ENCODE measurements at regions not wholly inside any gene's neighbourhood (a gene's known extent, or its start where the extent isn't known, plus 50 kb on each side); places are given as distances from the start of the nearest gene placed in this dataset.

GRCh38 chr12:84198294-84198946 is 714.2 kb downstream of the SLC6A15 start:
- TF ChIP-seq, protein P1, sequence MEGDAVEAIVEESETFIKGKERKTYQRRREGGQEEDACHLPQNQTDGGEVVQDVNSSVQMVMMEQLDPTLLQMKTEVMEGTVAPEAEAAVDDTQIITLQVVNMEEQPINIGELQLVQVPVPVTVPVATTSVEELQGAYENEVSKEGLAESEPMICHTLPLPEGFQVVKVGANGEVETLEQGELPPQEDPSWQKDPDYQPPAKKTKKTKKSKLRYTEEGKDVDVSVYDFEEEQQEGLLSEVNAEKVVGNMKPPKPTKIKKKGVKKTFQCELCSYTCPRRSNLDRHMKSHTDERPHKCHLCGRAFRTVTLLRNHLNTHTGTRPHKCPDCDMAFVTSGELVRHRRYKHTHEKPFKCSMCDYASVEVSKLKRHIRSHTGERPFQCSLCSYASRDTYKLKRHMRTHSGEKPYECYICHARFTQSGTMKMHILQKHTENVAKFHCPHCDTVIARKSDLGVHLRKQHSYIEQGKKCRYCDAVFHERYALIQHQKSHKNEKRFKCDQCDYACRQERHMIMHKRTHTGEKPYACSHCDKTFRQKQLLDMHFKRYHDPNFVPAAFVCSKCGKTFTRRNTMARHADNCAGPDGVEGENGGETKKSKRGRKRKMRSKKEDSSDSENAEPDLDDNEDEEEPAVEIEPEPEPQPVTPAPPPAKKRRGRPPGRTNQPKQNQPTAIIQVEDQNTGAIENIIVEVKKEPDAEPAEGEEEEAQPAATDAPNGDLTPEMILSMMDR (IDR thresholded peaks at IDR 0.05; ENCODE audit: low read depth, low read length, missing control alignments): no peak
- in situ Hi-C loops (cut with HindIII; ENCODE audit: low sequenced_read_pairs): no loop called here
- H3K4me3 ChIP-seq (ENCODE audit: low read depth, low read length): no peak overlapping the region
- no peak for DNase-seq (ENCODE audit: low read depth)

DNA sequence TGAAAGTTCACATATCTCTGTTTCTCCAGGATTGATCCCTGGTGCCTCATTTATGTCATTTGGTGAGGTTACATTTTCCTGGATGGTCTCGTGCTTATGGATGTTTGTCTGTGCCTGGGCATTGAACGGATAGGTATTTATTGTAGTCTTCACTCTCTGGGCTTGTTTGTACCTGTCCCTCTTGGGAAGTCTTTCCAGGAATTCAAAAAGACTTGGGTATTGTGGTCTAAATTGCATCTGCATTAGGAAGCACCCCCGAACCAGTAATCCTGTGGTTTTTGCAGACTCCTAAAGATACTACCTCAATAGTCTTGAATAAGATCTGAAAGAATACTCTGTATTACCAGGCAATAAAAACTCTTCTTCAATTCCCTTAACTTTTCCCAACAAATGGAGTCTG is 720.8 kb downstream of the SLC6A15 start:
- TF ChIP-seq, protein P1 (IDR thresholded peaks at IDR 0.05; ENCODE audit: low read depth, low read length, missing control alignments): no peak
- no peak overlapping the region for H3K4me3 ChIP-seq (ENCODE audit: low read depth, low read length)
- DNase-seq (ENCODE audit: low read depth): no peak
- in situ Hi-C loops (cut with HindIII; ENCODE audit: low sequenced_read_pairs): no loop called here

DNA sequence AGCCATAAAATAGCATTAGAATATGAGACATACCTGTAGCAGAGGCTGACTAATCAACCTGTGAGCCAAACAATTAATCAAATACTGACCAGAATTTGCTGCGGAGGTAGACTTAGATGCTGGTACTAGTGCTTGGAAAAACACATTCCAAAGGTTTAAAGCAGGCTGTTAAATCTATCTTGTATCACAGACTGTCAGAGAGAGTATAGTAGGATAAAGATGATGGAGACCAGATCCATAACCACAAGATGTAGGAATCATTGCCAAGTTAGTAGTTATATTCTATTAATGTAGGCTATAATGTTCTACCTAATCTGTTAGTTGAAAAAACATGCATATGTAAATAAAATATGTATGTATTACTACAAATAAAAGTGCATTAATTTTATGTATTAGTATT is 726.2 kb downstream of the SLC6A15 start:
- TF ChIP-seq, protein P1 (IDR thresholded peaks at IDR 0.05; ENCODE audit: low read depth, low read length, missing control alignments): no peak
- no peak for DNase-seq (ENCODE audit: low read depth)
- in situ Hi-C loops (cut with HindIII; ENCODE audit: low sequenced_read_pairs): no loop called here
- no peak overlapping the region for H3K4me3 ChIP-seq (ENCODE audit: low read depth, low read length)

DNA sequence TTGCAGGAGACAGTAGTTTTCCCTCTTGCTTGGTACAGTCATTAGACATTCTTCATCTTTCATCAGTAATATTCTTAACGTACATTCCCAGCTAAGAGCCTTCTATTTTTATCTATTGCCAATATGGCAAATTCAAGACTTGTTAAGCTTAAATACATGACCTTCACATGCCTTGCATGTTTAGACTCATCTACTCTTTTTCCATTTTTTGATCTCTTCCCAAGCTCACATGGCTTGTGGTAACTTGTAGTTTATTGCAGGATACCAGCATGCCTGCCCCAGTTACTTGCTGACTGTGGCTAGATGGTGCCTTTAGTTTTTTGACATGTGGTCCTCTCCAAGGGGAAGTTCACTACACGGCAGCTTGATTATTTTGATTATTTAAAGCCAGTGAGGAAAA is 729.0 kb downstream of the SLC6A15 start:
- no peak for DNase-seq (ENCODE audit: low read depth)
- in situ Hi-C loops (cut with HindIII; ENCODE audit: low sequenced_read_pairs): no loop called here

DNA sequence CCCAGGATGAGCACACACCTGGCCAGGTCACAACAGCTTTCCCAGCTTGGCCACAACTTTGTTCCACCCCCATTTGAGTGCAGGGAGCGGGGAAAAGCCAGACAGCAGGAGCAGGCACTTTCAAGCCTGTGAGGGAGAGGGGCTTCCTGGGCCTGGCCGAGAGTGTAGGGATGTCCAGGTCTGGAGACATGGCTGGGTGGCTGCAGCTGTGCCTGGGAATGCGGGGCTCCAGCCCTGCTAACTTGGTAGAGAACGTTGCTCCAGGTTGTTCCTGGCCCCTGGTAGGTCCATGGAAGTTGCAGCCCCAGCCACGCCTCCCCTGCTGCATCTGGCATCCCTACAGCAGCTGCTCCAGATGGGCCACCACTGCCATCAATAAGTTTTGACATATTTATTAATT is 738.5 kb downstream of the SLC6A15 start:
- in situ Hi-C loops (cut with HindIII; ENCODE audit: low sequenced_read_pairs): no loop called here
- no peak for DNase-seq (ENCODE audit: low read depth)
- H3K4me3 ChIP-seq (ENCODE audit: low read depth, low read length): no peak overlapping the region
- TF ChIP-seq, protein P1 (IDR thresholded peaks at IDR 0.05; ENCODE audit: low read depth, low read length, missing control alignments): no peak

More for the DNA sequence above, 729.0 kb downstream of the SLC6A15 start:
- no peak overlapping the region for H3K4me3 ChIP-seq (ENCODE audit: low read depth, low read length)
- TF ChIP-seq, protein P1 (IDR thresholded peaks at IDR 0.05; ENCODE audit: low read depth, low read length, missing control alignments): no peak

GRCh38 chr12:84172823-84173424 is 739.7 kb downstream of the SLC6A15 start:
- DNase-seq (ENCODE audit: low read depth): no peak
- H3K4me3 ChIP-seq (ENCODE audit: low read depth, low read length): no peak overlapping the region
- in situ Hi-C loops (cut with HindIII; ENCODE audit: low sequenced_read_pairs): no loop called here
- TF ChIP-seq, protein P1 (IDR thresholded peaks at IDR 0.05; ENCODE audit: low read depth, low read length, missing control alignments): no peak

Data from astrocyte of the cerebellum (primary cell).